Transverse colon (tissue), 4 donors: ENCODE measurements at regions not wholly inside any gene's neighbourhood (a gene's known extent, or its start where the extent isn't known, plus 50 kb on each side); places are given as distances from the start of the nearest gene placed in this dataset.

Source experiments
- DNase-seq: peaks from one replicate; pipeline ENCODE4 v3.0.0-alpha.2; 2019
- H3K27ac ChIP-seq, 4 donors: fragments of 200-600 bp; sonication (generic); 2 replicates each; pipeline ENCODE4 v1.5.1; 2016 to 2018; ENCODE audit warnings: inconsistent platforms in 4 of 4
- H3K27me3 ChIP-seq: fragments of 200-600 bp; sonication (generic); 2 replicates; pipeline ENCODE4 v1.5.1; 2017; ENCODE audit warnings: inconsistent platforms
- H3K36me3 ChIP-seq, 4 donors: fragments of 200-600 bp; sonication (generic); 2 replicates each; pipeline ENCODE4 v1.5.1; 2017 to 2019; ENCODE audit warnings: inconsistent platforms in 4 of 4
- H3K4me1 ChIP-seq, 4 donors: fragments of 200-600 bp; sonication (generic); 2 replicates each; pipeline ENCODE4 v1.5.1; 2017 to 2020; ENCODE audit warnings: inconsistent platforms in 4 of 4
- H3K4me3 ChIP-seq, 4 donors: fragments of 200-600 bp; sonication (generic); 1 replicate in 1 of 4; 2 replicates in 3 of 4; pipeline versions ENCODE4 v1.5.1 to v1.6.1; 2017 to 2019; ENCODE audit warnings: inconsistent platforms in 4 of 4
- H3K9me3 ChIP-seq, 2 donors: fragments of 200-600 bp; sonication (generic); 2 replicates each; pipeline ENCODE4 v1.5.1; 2017 to 2019; ENCODE audit warnings: inconsistent platforms in 2 of 2
- CTCF ChIP-seq, 5 experiments: fragments of 200-600 bp in 3 of 5; fragments of 450-650 bp in 2 of 5; sonication (generic) in 3 of 5; IDR thresholded peaks; 1 replicate in 2 of 5; 2 replicates in 3 of 5; pipeline ENCODE4 v1.5.1; 2016 to 2017; ENCODE audit warnings: antibody characterized with exemption in 5 of 5, inconsistent platforms in 3 of 5, mild to moderate bottlenecking in 2 of 5, moderate library complexity in 1 of 5
- EP300 ChIP-seq: sonication (generic); formaldehyde crosslinking; IDR thresholded peaks from one replicate; pipeline ENCODE4 v1.6.1; 2017; ENCODE audit warnings: antibody characterized with exemption, low read depth
- POLR2A ChIP-seq: fragments of 450-650 bp; IDR thresholded peaks from one replicate; pipeline ENCODE4 v1.6.1; 2016; ENCODE audit warnings: antibody characterized with exemption, mild to moderate bottlenecking, moderate library complexity
- POLR2AphosphoS5 ChIP-seq, 3 donors: sonication (generic); formaldehyde crosslinking; IDR thresholded peaks; one replicate each; pipeline ENCODE4 v1.6.1; 2016; ENCODE audit warnings: antibody characterized with exemption in 3 of 3
- WGBS, 2 donors: methylation state at CpG; one replicate each; pipeline ENCODE4 v1.1.5; 2018; ENCODE audit warnings: low coverage in 1 of 2; 5-methylcytosine and 5-hydroxymethylcytosine counted together
- in situ Hi-C, 4 donors: fragments of 200-750 bp; cut with MboI; loops; one replicate each; pipeline versions ENCODE4 v1.15.0 to v1.15.1; 2017; ENCODE audit warnings: low sequenced_read_pairs in 3 of 4, low pct_ligation_motif_present in 1 of 4, low pct_unique_long_range_greater_than_20kb in 1 of 4
- intact Hi-C: fragments of 100-400 bp; cut with DNase I; formaldehyde crosslinking; loops from one replicate; pipeline ENCODE4 v1.15.1; 2023; ENCODE audit warnings: low total_unique reads

GRCh38 chr15:58369261-58369701 is 62.5 kb upstream of the LIPC start:
- intact Hi-C loops = no loop called here
- Histone ChIP-seq H3K27me3 (no peaks in the 10 kb centered on the region), H3K4me1 (no peaks in the 10 kb centered on the region), H3K27ac (no peak overlapping the region), H3K4me3 (no peak overlapping the region), H3K9me3 (peaks cover 3 to 8% of the 10 kb centered on the region in 2 donors), H3K36me3 (no peaks in the 10 kb centered on the region)
- TF ChIP-seq CTCF (IDR thresholded peaks at IDR 0.05) = no peak
- no peak for TF ChIP-seq POLR2AphosphoS5 (IDR thresholded peaks at IDR 0.05)
- no peak for TF ChIP-seq POLR2A
- TF ChIP-seq EP300 = no peak
- in situ Hi-C loops = no loop called here
- no peak for DNase-seq
- 48 to 70% methylated on average over 2 to 5 of the region's 5 CpGs for WGBS, 2 donors

- 75 to 80% methylated on average over 3 of the region's 3 CpGs for WGBS, 2 donors
- no peaks in the 10 kb centered on the region for H3K36me3 ChIP-seq
- H3K9me3 ChIP-seq = peaks cover 3 to 4% of the 10 kb centered on the region in 2 donors
- in situ Hi-C loops (no loop called here), intact Hi-C loops (no loop called here)
- DNase-seq = no peak
- H3K27me3 ChIP-seq = no peaks in the 10 kb centered on the region
- H3K4me1 ChIP-seq = no peaks in the 10 kb centered on the region
- no peak overlapping the region for H3K4me3 ChIP-seq
- no peak for TF ChIP-seq POLR2A
- TF ChIP-seq CTCF (IDR thresholded peaks at IDR 0.05) = no peak
- TF ChIP-seq EP300 = no peak
- no peak for TF ChIP-seq POLR2AphosphoS5 (IDR thresholded peaks at IDR 0.05)
- H3K27ac ChIP-seq = no peak overlapping the region
These were observed 61.8 kb upstream of the LIPC start for GRCh38 chr15:58369956-58370355.

GRCh38 chr15:58374147-58374546 is 57.6 kb upstream of the LIPC start:
- Histone ChIP-seq H3K4me3 (no peak overlapping the region), H3K27me3 (no peaks in the 10 kb centered on the region), H3K4me1 (no peaks in the 10 kb centered on the region), H3K9me3 (peaks cover 3 to 7% of the 10 kb centered on the region in 2 donors), H3K27ac (no peak overlapping the region), H3K36me3 (no peaks in the 10 kb centered on the region)
- 87% methylated on average over 3 of the region's 3 CpGs; no CpG with 5 or more reads in 1 of the 2 donors for WGBS, 2 donors
- intact Hi-C loops (no loop called here), in situ Hi-C loops (no loop called here)
- DNase-seq = no peak
- TF ChIP-seq POLR2A = no peak
- no peak for TF ChIP-seq POLR2AphosphoS5 (IDR thresholded peaks at IDR 0.05)
- TF ChIP-seq EP300 = no peak
- TF ChIP-seq CTCF (IDR thresholded peaks at IDR 0.05) = no peak

DNA sequence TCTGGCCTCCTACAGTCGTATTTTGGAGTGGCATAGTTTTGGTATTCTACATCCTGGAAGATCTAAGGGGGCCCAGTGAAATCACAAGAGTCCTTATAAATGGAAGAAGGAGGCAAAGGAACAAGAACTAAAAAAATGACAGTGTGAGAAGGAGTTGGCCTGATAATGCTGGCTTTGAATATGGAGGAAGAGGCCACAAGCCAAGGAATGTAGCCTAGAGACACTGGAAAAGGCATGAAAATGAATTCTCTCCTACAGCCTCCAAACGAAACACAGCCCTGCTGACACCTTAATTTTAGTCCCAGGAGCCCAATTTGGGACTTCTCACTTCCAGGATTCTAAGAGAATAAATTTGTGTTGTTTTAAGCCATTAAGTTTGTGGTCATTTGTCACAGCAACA is 54.6 kb upstream of the LIPC start:
- no peaks in the 10 kb centered on the region for H3K4me1 ChIP-seq
- intact Hi-C loops = no loop called here
- no peak for DNase-seq
- in situ Hi-C loops = no loop called here
- TF ChIP-seq POLR2A = no peak
- TF ChIP-seq POLR2AphosphoS5 (IDR thresholded peaks at IDR 0.05) = no peak
- TF ChIP-seq CTCF (IDR thresholded peaks at IDR 0.05) = no peak
- TF ChIP-seq EP300 = no peak
- H3K36me3 ChIP-seq = no peaks in the 10 kb centered on the region
- peaks cover 0 to 4% of the 10 kb centered on the region in 2 donors for H3K9me3 ChIP-seq
- no peaks in the 10 kb centered on the region for H3K27me3 ChIP-seq
- no peak overlapping the region for H3K4me3 ChIP-seq
- H3K27ac ChIP-seq = no peak overlapping the region
- 79 to 95% methylated on average over 2 of the region's 2 CpGs for WGBS, 2 donors
